Testis (tissue), 2 donors: ENCODE measurements at regions not wholly inside any gene's neighbourhood (a gene's known extent, or its start where the extent isn't known, plus 50 kb on each side); places are given as distances from the start of the nearest gene placed in this dataset.

Experiments
- DNase-seq: peaks from one replicate; pipeline ENCODE4 v3.0.0-alpha.2; 2019
- H3K27ac ChIP-seq, 2 donors: fragments of 200-600 bp; sonication (generic); one replicate each; pipeline ENCODE4 v1.5.1; 2019
- H3K27me3 ChIP-seq: fragments of 200-600 bp; sonication (generic); one replicate; pipeline ENCODE4 v1.5.1; 2019
- H3K36me3 ChIP-seq: fragments of 200-600 bp; sonication (generic); one replicate; pipeline ENCODE4 v1.5.1; 2017; ENCODE audit warnings: low read depth; ENCODE audit errors: missing control alignments
- H3K4me1 ChIP-seq: fragments of 200-600 bp; sonication (generic); one replicate; pipeline ENCODE4 v1.5.1; 2019
- H3K4me3 ChIP-seq, 2 donors: fragments of 200-600 bp; sonication (generic); one replicate each; pipeline ENCODE4 v1.5.1; 2017 to 2019
- H3K9me3 ChIP-seq: fragments of 200-600 bp; sonication (generic); one replicate; pipeline ENCODE4 v1.5.1; 2017
- CTCF ChIP-seq, 3 experiments: fragments of 450-650 bp in 2 of 3; fragments of 200-600 bp in 1 of 3; sonication (generic) in 1 of 3; IDR thresholded peaks; one replicate each; pipeline ENCODE4 v1.5.1; 2016 to 2019; ENCODE audit warnings: antibody characterized with exemption in 3 of 3, mild to moderate bottlenecking in 2 of 3, moderate library complexity in 1 of 3
- POLR2A ChIP-seq: fragments of 450-650 bp; IDR thresholded peaks from one replicate; pipeline ENCODE4 v1.6.1; 2017; ENCODE audit warnings: antibody characterized with exemption, mild to moderate bottlenecking, moderate library complexity
- WGBS, 2 donors: methylation state at CpG; one replicate each; pipeline ENCODE4 v1.1.5; 2018; 5-methylcytosine and 5-hydroxymethylcytosine counted together
- intact Hi-C: fragments of 100-400 bp; cut with DNase I; formaldehyde crosslinking; loops from one replicate; pipeline ENCODE4 v1.15.1; 2023; ENCODE audit warnings: low total_unique reads

- intact Hi-C loops, result no loop called here
- TF ChIP-seq CTCF (IDR thresholded peaks at IDR 0.05) (no peak), POLR2A (no peak)
- peak; percentile 62 for DNase-seq
These were observed 124.2 kb upstream of the ADPGK start for GRCh38 chr15:72907733-72908132.

GRCh38 chr15:72902919-72903260 is 119.3 kb upstream of the ADPGK start:
- peaks cover 17% of the 10 kb centered on the region for H3K4me1 ChIP-seq
- no peak overlapping the region for H3K4me3 ChIP-seq
- TF ChIP-seq CTCF (IDR thresholded peaks at IDR 0.05) (no peak), POLR2A (no peak)
- no peak overlapping the region for H3K27ac ChIP-seq
- H3K27me3 ChIP-seq, result no peaks in the 10 kb centered on the region
- intact Hi-C loops, result no loop called here
- no peaks in the 10 kb centered on the region for H3K36me3 ChIP-seq
- no peak for DNase-seq
- 44 to 78% methylated on average over 5 of the region's 5 CpGs for WGBS, 2 donors
- no peaks in the 10 kb centered on the region for H3K9me3 ChIP-seq

More at GRCh38 chr15:72907733-72908132, 124.2 kb upstream of the ADPGK start:
- Histone ChIP-seq H3K4me3 (no peak overlapping the region), H3K27me3 (no peaks in the 10 kb centered on the region), H3K4me1 (peaks cover 3% of the 10 kb centered on the region), H3K9me3 (no peaks in the 10 kb centered on the region), H3K36me3 (no peaks in the 10 kb centered on the region), H3K27ac (no peak overlapping the region)
- WGBS, 2 donors, result 53 to 75% methylated on average over 1 of the region's 1 CpG

- no peak for TF ChIP-seq CTCF (IDR thresholded peaks at IDR 0.05)
- TF ChIP-seq POLR2A, result no peak
- Histone ChIP-seq H3K27me3 (no peaks in the 10 kb centered on the region), H3K4me1 (peaks cover 17% of the 10 kb centered on the region), H3K27ac (no peak overlapping the region), H3K9me3 (no peaks in the 10 kb centered on the region), H3K36me3 (no peaks in the 10 kb centered on the region), H3K4me3 (no peak overlapping the region)
- DNase-seq, result peak; percentile 78
- intact Hi-C loops, result no loop called here
- WGBS, 2 donors, result 23 to 30% methylated on average over 15 of the region's 15 CpGs
These were observed 118.8 kb upstream of the ADPGK start for GRCh38 chr15:72902245-72902918.

- H3K4me1 ChIP-seq, result no peaks in the 10 kb centered on the region
- no peak overlapping the region for H3K27ac ChIP-seq
- DNase-seq, result no peak
- H3K9me3 ChIP-seq, result no peaks in the 10 kb centered on the region
- TF ChIP-seq POLR2A (no peak), CTCF (IDR thresholded peaks at IDR 0.05) (no peak)
- no peaks in the 10 kb centered on the region for H3K27me3 ChIP-seq
- intact Hi-C loops, result no loop called here
- H3K36me3 ChIP-seq, result no peaks in the 10 kb centered on the region
- no peak overlapping the region for H3K4me3 ChIP-seq
- 78 to 83% methylated on average over 2 of the region's 2 CpGs for WGBS, 2 donors
These were observed 109.4 kb upstream of the ADPGK start for GRCh38 chr15:72892986-72893385.

GRCh38 chr15:72890043-72890442 is 106.5 kb upstream of the ADPGK start:
- H3K4me1 ChIP-seq, result peaks cover 5% of the 10 kb centered on the region
- H3K9me3 ChIP-seq, result no peaks in the 10 kb centered on the region
- DNase-seq, result no peak
- H3K4me3 ChIP-seq, result no peak overlapping the region
- intact Hi-C loops, result no loop called here
- H3K27me3 ChIP-seq, result no peaks in the 10 kb centered on the region
- WGBS, 2 donors, result 33 to 49% methylated on average over 11 to 12 of the region's 12 CpGs
- H3K36me3 ChIP-seq, result no peaks in the 10 kb centered on the region
- TF ChIP-seq CTCF (IDR thresholded peaks at IDR 0.05) (no peak), POLR2A (no peak)
- no peak overlapping the region for H3K27ac ChIP-seq
